Aorta (tissue), 5 donors: ENCODE measurements at regions not wholly inside any gene's neighbourhood (a gene's known extent, or its start where the extent isn't known, plus 50 kb on each side); places are given as distances from the start of the nearest gene placed in this dataset.

Source experiments
- ATAC-seq: fragments of 200-7000 bp; cut with Tn5 transposase; one replicate; pipeline ENCODE4 v1.9.1; 2022; ENCODE audit warnings: moderate library complexity; ENCODE audit not compliant: low FRiP score
- DNase-seq, 2 donors: peaks; one replicate each; pipeline ENCODE4 v3.0.0-alpha.2; 2020
- H3K27ac ChIP-seq, 2 donors: one replicate each; pipeline ENCODE4 v1.5.1; 2013; ENCODE audit warnings: low read length in 2 of 2, mild to moderate bottlenecking in 2 of 2, moderate library complexity in 2 of 2, control low read depth in 1 of 2, inconsistent platforms in 1 of 2, low read depth in 1 of 2
- H3K27me3 ChIP-seq, 2 donors: one replicate each; pipeline ENCODE4 v1.6.1; 2013; ENCODE audit warnings: control low read depth in 1 of 2, low read length in 1 of 2, mild to moderate bottlenecking in 1 of 2, moderate library complexity in 1 of 2; ENCODE audit not compliant: insufficient read depth in 2 of 2, control insufficient read depth in 1 of 2
- H3K36me3 ChIP-seq, 2 donors: one replicate each; pipeline ENCODE4 v1.6.1; 2013; ENCODE audit warnings: control low read depth in 1 of 2, low read length in 1 of 2, mild to moderate bottlenecking in 1 of 2; ENCODE audit not compliant: insufficient read depth in 2 of 2, control insufficient read depth in 1 of 2
- H3K4me1 ChIP-seq, 2 donors: one replicate each; pipeline ENCODE4 v1.6.1; 2013; ENCODE audit warnings: low read length in 2 of 2, control low read depth in 1 of 2, mild to moderate bottlenecking in 1 of 2, moderate library complexity in 1 of 2; ENCODE audit not compliant: insufficient read depth in 2 of 2, control insufficient read depth in 1 of 2
- H3K4me3 ChIP-seq, 2 donors: one replicate each; pipeline ENCODE4 v1.5.1; 2013; ENCODE audit warnings: low read length in 2 of 2, control low read depth in 1 of 2, mild to moderate bottlenecking in 1 of 2
- H3K9me3 ChIP-seq: one replicate; pipeline ENCODE4 v1.6.1; 2013; ENCODE audit warnings: mild to moderate bottlenecking, low read length; ENCODE audit not compliant: control insufficient read depth
- WGBS, 2 donors: extraction: QIAGEN DNeasy Blood & Tissue Kit; methylation state at CpG; one replicate each; pipeline ENCODE4 v1.1.7; 2013; 5-methylcytosine and 5-hydroxymethylcytosine counted together
- intact Hi-C, 2 donors: fragments of 100-400 bp; cut with DNase I; formaldehyde crosslinking; loops; one replicate each; pipeline versions ENCODE4 v1.14.2 to v1.15.0; 2022
- donor health status: healthy with polysubstance abuse.
- donor health status: Bipolar disorder and iron deficiency.
- donor health status: DM: no; HTN: no; CAD: no.
- donor health status: DM: no; HTN: no; CAD: no.
- donor health status: DM: yes; HTN: yes; CAD: no.

GRCh38 chr5:130350131-130350530 lies 445.9 kb downstream of the CHSY3 start:
- H3K9me3 ChIP-seq, result no peaks in the 10 kb centered on the region
- intact Hi-C loops, result no loop called here
- no peak overlapping the region for H3K4me3 ChIP-seq
- H3K27ac ChIP-seq, result no peak overlapping the region
- no peaks in the 10 kb centered on the region for H3K4me1 ChIP-seq
- no peaks in the 10 kb centered on the region for H3K36me3 ChIP-seq
- WGBS, 2 donors, result 83 to 89% methylated on average over 8 of the region's 8 CpGs
- ATAC-seq, result no peak
- no peaks in the 10 kb centered on the region for H3K27me3 ChIP-seq
- no peak for DNase-seq

- 20 to 21% methylated on average over 7 of the region's 7 CpGs for WGBS, 2 donors
- H3K27me3 ChIP-seq, result no peaks in the 10 kb centered on the region
- H3K4me1 ChIP-seq, result peaks cover 0 to 2% of the 10 kb centered on the region in 2 donors
- H3K27ac ChIP-seq, result no peak overlapping the region
- no peak for DNase-seq
- H3K36me3 ChIP-seq, result no peaks in the 10 kb centered on the region
- intact Hi-C loops, result no loop called here
- ATAC-seq, result peak; percentile 48
- H3K4me3 ChIP-seq, result peak overlapping the region in 1 of 2 donors; percentile 20
- no peaks in the 10 kb centered on the region for H3K9me3 ChIP-seq
These were observed 433.1 kb downstream of the CHSY3 start for GRCh38 chr5:130337179-130337888.

GRCh38 chr5:130335117-130335516 lies 430.9 kb downstream of the CHSY3 start:
- H3K36me3 ChIP-seq, result no peaks in the 10 kb centered on the region
- no peak overlapping the region for H3K27ac ChIP-seq
- no peak overlapping the region for H3K4me3 ChIP-seq
- ATAC-seq, result no peak
- intact Hi-C loops, result no loop called here
- no peaks in the 10 kb centered on the region for H3K9me3 ChIP-seq
- 98 to 100% methylated on average over 1 of the region's 1 CpG for WGBS, 2 donors
- peaks cover 0 to 2% of the 10 kb centered on the region in 2 donors for H3K4me1 ChIP-seq
- no peaks in the 10 kb centered on the region for H3K27me3 ChIP-seq
- no peak for DNase-seq

- Histone ChIP-seq H3K4me1 (peaks cover 0 to 2% of the 10 kb centered on the region in 2 donors), H3K27me3 (no peaks in the 10 kb centered on the region), H3K36me3 (no peaks in the 10 kb centered on the region), H3K27ac (no peak overlapping the region), H3K9me3 (no peaks in the 10 kb centered on the region), H3K4me3 (no peak overlapping the region)
- 74 to 85% methylated on average over 2 of the region's 2 CpGs for WGBS, 2 donors
- DNase-seq (no peak), ATAC-seq (no peak)
- intact Hi-C loops, result no loop called here
These were observed 428.8 kb downstream of the CHSY3 start for GRCh38 chr5:130333089-130333488.

GRCh38 chr5:130331332-130331731 lies 427.1 kb downstream of the CHSY3 start:
- Histone ChIP-seq H3K27ac (no peak overlapping the region), H3K4me3 (no peak overlapping the region), H3K9me3 (no peaks in the 10 kb centered on the region), H3K36me3 (no peaks in the 10 kb centered on the region), H3K27me3 (no peaks in the 10 kb centered on the region), H3K4me1 (no peaks in the 10 kb centered on the region)
- 97 to 98% methylated on average over 3 of the region's 3 CpGs for WGBS, 2 donors
- ATAC-seq, result no peak
- no peak for DNase-seq
- intact Hi-C loops, result no loop called here

GRCh38 chr5:130324953-130325671 lies 420.8 kb downstream of the CHSY3 start:
- H3K27me3 ChIP-seq, result no peaks in the 10 kb centered on the region
- 80 to 90% methylated on average over 7 of the region's 7 CpGs for WGBS, 2 donors
- no peaks in the 10 kb centered on the region for H3K4me1 ChIP-seq
- no peak overlapping the region for H3K4me3 ChIP-seq
- H3K36me3 ChIP-seq, result no peaks in the 10 kb centered on the region
- H3K9me3 ChIP-seq, result no peaks in the 10 kb centered on the region
- no peak overlapping the region for H3K27ac ChIP-seq
- ATAC-seq, result no peak
- no peak for DNase-seq
- intact Hi-C loops, result no loop called here

- intact Hi-C loops, result no loop called here
- no peak for ATAC-seq
- 96 to 97% methylated on average over 3 of the region's 3 CpGs for WGBS, 2 donors
- H3K9me3 ChIP-seq, result no peaks in the 10 kb centered on the region
- no peak overlapping the region for H3K4me3 ChIP-seq
- no peaks in the 10 kb centered on the region for H3K36me3 ChIP-seq
- H3K4me1 ChIP-seq, result no peaks in the 10 kb centered on the region
- DNase-seq, result no peak
- H3K27ac ChIP-seq, result no peak overlapping the region
- no peaks in the 10 kb centered on the region for H3K27me3 ChIP-seq
These were observed 419.7 kb downstream of the CHSY3 start for GRCh38 chr5:130323804-130324454.

GRCh38 chr5:130321931-130322330 lies 417.7 kb downstream of the CHSY3 start:
- no peaks in the 10 kb centered on the region for H3K27me3 ChIP-seq
- no peaks in the 10 kb centered on the region for H3K4me1 ChIP-seq
- no peaks in the 10 kb centered on the region for H3K9me3 ChIP-seq
- no peak for ATAC-seq
- H3K4me3 ChIP-seq, result no peak overlapping the region
- no peaks in the 10 kb centered on the region for H3K36me3 ChIP-seq
- intact Hi-C loops, result no loop called here
- no peak for DNase-seq
- no peak overlapping the region for H3K27ac ChIP-seq
